Cardiac fibroblast (primary cell): ENCODE measurements at regions not wholly inside any gene's neighbourhood (a gene's known extent, or its start where the extent isn't known, plus 50 kb on each side); places are given as distances from the start of the nearest gene placed in this dataset.
A peak's percentile ranks its signal among the peaks of the same experiment; 100 is the strongest.

Experiments
- DNase-seq, 2 donors: peaks; one replicate each; pipeline versions ENCODE4 v3.0.0 to v3.0.0-alpha.2; 2010; ENCODE audit warnings: low read depth in 2 of 2
- H3K4me3 ChIP-seq, 2 donors: replicated peaks in 1 of 2; 1 replicate in 1 of 2; 2 replicates in 1 of 2; pipeline ENCODE4 v1.5.1; 2011; ENCODE audit warnings: low read depth in 2 of 2, low read length in 2 of 2, mild to moderate bottlenecking in 2 of 2, moderate library complexity in 1 of 2
- CTCF ChIP-seq: IDR thresholded peaks from one replicate; pipeline ENCODE4 v1.5.1; 2011; ENCODE audit warnings: low read depth, mild to moderate bottlenecking, low read length, inconsistent platforms

- no peak for TF ChIP-seq CTCF
Measured at GRCh38 chr12:63305901-63306875, 155.2 kb upstream of the AVPR1A start.

GRCh38 chr12:63304887-63305316, 153.9 kb upstream of the AVPR1A start:
- no peak overlapping the region for H3K4me3 ChIP-seq
- no peak for TF ChIP-seq CTCF
- DNase-seq: no peak

More at GRCh38 chr12:63305901-63306875, 155.2 kb upstream of the AVPR1A start:
- peak in 1 of 2 donors; percentile 65 for DNase-seq
- no peak overlapping the region for H3K4me3 ChIP-seq

- no peak for TF ChIP-seq CTCF
- DNase-seq: no peak
- H3K4me3 ChIP-seq: no peak overlapping the region
Measured at GRCh38 chr12:63302941-63303536, 152.0 kb upstream of the AVPR1A start.

- DNase-seq: no peak
- TF ChIP-seq CTCF: no peak
- no peak overlapping the region for H3K4me3 ChIP-seq
Measured at GRCh38 chr12:63302269-63302940, 151.4 kb upstream of the AVPR1A start.

- DNase-seq: peak in 1 of 2 donors; percentile 38
- no peak for TF ChIP-seq CTCF
- no peak overlapping the region for H3K4me3 ChIP-seq
Measured at GRCh38 chr12:63301311-63301710, 150.3 kb upstream of the AVPR1A start.

GRCh38 chr12:63298386-63298930, 147.5 kb upstream of the AVPR1A start:
- H3K4me3 ChIP-seq: no peak overlapping the region
- peak in 1 of 2 donors; percentile 14 for DNase-seq
- no peak for TF ChIP-seq CTCF
